Daoy (cell line): ENCODE measurements at regions not wholly inside any gene's neighbourhood (a gene's known extent, or its start where the extent isn't known, plus 50 kb on each side); places are given as distances from the start of the nearest gene placed in this dataset.

Source experiments
- DNase-seq: peaks from one replicate; pipeline ENCODE4 v3.0.0-alpha.2; 2015; ENCODE audit warnings: low read depth

DNA sequence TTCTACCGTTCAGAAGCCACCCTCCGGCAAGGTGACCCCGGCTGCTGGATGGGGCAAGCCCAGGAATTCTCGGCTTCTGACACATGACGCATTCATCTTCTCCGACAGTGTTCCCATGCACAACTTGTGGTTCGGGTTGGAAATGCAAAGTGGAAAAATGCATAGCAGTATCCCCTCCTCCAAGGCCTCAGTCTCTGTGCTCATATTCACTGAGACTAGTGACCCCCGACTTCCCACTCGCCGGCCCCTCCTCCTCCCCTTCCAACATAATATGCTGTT, 70.0 kb upstream of the NTM start:
- DNase-seq: peak; percentile 14

DNA sequence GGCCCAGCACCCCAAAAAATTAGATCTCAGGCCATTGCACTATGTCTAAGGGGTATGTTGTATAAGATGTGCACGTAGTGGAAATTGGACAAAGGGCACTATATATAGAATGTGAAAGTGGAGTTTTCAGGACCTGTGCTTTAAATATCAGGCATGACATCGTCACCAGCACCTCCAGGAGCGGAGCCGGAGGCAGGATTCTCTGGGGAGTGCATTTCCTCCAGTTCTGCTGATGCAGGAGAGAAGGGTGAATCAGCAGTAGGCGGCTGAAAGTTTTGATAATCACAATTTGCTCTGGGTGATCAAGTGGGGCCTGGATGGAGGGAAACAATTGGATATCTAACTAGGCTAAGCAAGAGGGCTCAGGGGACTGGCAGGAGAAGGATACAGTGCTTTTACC, 69.1 kb upstream of the NTM start:
- DNase-seq: peak; percentile 37

DNA sequence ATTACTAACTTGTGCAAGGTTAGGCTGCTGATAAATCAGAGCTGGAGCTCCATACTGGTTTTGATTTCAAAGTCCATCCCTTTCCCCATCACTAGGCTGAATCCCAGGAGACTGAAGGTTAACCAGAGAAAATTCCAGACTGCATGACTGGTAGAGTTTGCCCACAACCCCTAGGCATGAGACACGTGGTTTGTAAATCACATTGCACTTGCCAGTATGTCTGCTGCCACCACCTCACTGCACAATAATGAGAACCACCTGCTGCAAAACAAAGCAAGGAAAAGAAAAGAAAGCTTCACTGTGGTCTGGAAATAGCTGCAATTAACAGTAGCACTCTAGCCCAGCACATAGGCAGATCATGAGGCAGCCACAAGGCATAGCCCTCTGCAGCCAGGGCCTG, 67.6 kb upstream of the NTM start:
- DNase-seq: peak; percentile 45

DNA sequence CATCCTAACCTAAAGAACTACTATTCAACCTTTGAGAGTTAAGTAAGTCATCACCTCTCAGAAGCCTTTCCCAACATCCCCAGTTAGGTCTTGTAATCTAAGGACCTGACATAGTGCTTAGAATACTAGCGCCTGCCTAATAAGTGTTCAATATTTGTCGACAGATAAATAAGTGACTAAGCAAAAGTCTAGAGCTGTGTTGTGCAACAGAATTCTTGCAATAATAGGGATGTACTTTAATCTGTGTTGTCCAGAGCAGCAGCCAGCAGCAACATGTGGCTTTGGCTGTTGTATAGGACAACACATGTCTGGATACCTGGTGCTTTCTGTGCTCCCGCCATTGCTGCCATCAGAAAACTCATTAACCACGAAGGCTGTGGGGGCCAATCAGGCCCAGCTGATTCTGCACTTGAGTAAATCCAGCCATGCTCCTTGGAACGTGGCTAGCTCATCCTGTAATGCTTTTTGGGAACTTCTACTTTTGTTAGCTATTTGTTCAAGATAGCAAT, 66.8 kb upstream of the NTM start:
- DNase-seq: no peak

DNA sequence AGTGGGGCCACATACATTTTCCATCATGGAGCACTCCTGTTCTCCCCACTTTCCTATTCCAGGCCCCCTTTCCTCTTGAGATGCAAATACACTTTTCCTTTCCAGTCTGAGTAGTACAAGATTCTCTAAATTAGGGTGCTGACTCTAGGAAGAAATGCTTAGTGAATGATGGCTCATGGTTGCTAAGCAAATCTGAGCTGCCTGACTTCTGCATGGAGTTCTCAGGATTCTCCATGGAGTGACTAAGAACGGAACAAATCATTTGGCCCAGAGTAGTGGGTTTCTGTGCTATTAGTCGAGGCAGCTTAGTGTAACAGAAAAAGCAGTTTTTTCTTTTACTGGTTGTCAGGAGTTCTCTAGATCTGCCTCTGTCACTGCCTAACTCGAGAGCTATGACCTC, 65.4 kb upstream of the NTM start:
- no peak for DNase-seq

- no peak for DNase-seq
Measured at GRCh38 chr11:131307506-131307905, 62.9 kb upstream of the NTM start.

GRCh38 chr11:131309776-131310175, 60.6 kb upstream of the NTM start:
- DNase-seq: no peak

DNA sequence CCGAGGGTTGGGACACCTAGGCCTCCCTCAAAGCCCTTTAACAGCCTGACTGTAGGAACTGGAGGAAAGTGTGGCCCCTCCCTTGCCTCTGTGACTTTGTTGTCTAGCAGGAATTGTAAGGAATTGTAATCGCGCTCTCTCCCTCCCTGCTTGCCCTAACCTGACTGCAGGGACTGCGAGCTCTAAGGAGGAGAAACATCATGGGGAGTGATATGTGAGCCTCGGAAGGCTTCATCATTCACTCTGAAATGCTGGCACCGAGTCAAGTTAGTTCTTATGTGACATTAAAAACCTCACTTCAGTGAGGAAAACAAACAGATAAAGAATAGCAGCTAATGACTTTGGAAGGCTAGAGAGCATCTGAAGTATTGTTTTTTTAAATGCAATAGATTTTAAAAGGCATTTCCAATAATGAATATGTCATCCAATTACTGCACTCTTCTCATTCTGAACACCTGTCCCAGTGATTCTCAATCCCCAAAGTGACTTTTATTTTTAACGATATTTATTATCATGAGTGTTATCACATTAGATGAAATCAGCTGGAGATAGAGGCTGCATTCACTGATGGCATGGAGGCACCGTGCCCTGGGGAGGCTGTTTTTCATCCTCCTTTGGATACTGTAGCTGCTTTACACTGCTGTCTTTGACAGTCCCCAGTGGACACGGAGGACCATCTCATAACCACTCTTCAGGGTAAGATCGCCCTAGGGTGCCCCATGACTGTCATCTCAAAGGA, 58.5 kb upstream of the NTM start:
- no peak for DNase-seq
